IMR-90 (cell line): ENCODE measurements at regions not wholly inside any gene's neighbourhood (a gene's known extent, or its start where the extent isn't known, plus 50 kb on each side); places are given as distances from the start of the nearest gene placed in this dataset.

Experiments
- ATAC-seq: fragments of 200-7000 bp; cut with Tn5 transposase; 2 replicates; pipeline ENCODE4 v1.9.1; 2020; ENCODE audit warnings: low read depth, mild to moderate bottlenecking, moderate library complexity
- BruUV-seq: library from RNA; stranded (reverse); fragments of 400-500 nt; replicated peaks from 2 replicates; lab custom pipeline; 2021; lab: Mats Ljungman, UMichigan
- CTCF ChIA-PET: fragments of 300-600 bp; formaldehyde crosslinking; extraction: SDS; loops from one replicate; lab custom pipeline; 2021; ENCODE audit warnings: antibody characterized with exemption; lab: Yijun Ruan, JAX
- POLR2A ChIA-PET: fragments of 300-600 bp; sonication (Branson Sonifier 250); formaldehyde crosslinking; loops from one replicate; lab custom pipeline; 2022; ENCODE audit warnings: antibody characterized with exemption; ENCODE audit not compliant: unreplicated experiment; lab: Charles Lee
- DNase-seq: peaks from one replicate; pipeline ENCODE4 v3.0.0; 2013
- H2AFZ ChIP-seq: replicated peaks from 2 replicates; pipeline ENCODE3; 2013; ENCODE audit warnings: low read length, mild to moderate bottlenecking; ENCODE audit not compliant: poor library complexity
- H2AK5ac ChIP-seq: 2 replicates; pipeline ENCODE4 v1.6.1; 2013; ENCODE audit warnings: low read depth, low read length, inconsistent platforms
- H2AK9ac ChIP-seq: replicated peaks from 2 replicates; pipeline ENCODE3; 2013; ENCODE audit warnings: mild to moderate bottlenecking, low read depth, low read length, moderate library complexity; ENCODE audit not compliant: poor library complexity
- H2BK120ac ChIP-seq: 2 replicates; pipeline ENCODE4 v1.6.1; 2013; ENCODE audit warnings: low read depth, low read length, inconsistent platforms
- H2BK15ac ChIP-seq: 3 replicates; pipeline ENCODE4 v1.6.1; 2013; ENCODE audit warnings: low read depth, low read length, inconsistent platforms
- H2BK20ac ChIP-seq: 2 replicates; pipeline ENCODE4 v1.6.1; 2013; ENCODE audit warnings: low read depth, mild to moderate bottlenecking, inconsistent platforms, low read length, moderate library complexity
- H2BK5ac ChIP-seq: 2 replicates; pipeline ENCODE4 v1.6.1; 2013; ENCODE audit warnings: mild to moderate bottlenecking, low read depth, low read length, inconsistent platforms; ENCODE audit not compliant: poor library complexity, severe bottlenecking
- H3K14ac ChIP-seq: replicated peaks from 2 replicates; pipeline ENCODE4 v1.6.1; 2013; ENCODE audit warnings: low read depth, low read length, inconsistent platforms
- H3K18ac ChIP-seq: 2 replicates; pipeline ENCODE4 v1.6.1; 2013; ENCODE audit warnings: low read depth, low read length, control low read depth
- H3K23ac ChIP-seq: 2 replicates; pipeline ENCODE4 v1.6.1; 2013; ENCODE audit warnings: low read depth, low read length, inconsistent platforms
- H3K27ac ChIP-seq: 2 replicates; pipeline ENCODE4 v1.5.1; 2013; ENCODE audit warnings: mild to moderate bottlenecking, control low read depth, low read length; ENCODE audit not compliant: insufficient read depth
- H3K27me3 ChIP-seq: 2 replicates; pipeline ENCODE4 v1.6.1; 2013; ENCODE audit warnings: low read length; ENCODE audit not compliant: control insufficient read depth, insufficient read depth
- H3K36me3 ChIP-seq: 2 replicates; pipeline ENCODE4 v1.6.1; 2013; ENCODE audit warnings: low read length, mixed read lengths; ENCODE audit not compliant: control insufficient read depth, insufficient read depth
- H3K4ac ChIP-seq: 2 replicates; pipeline ENCODE4 v1.6.1; 2013; ENCODE audit warnings: low read depth, low read length, inconsistent platforms
- H3K4me1 ChIP-seq: 2 replicates; pipeline ENCODE4 v1.6.1; 2013; ENCODE audit warnings: low read length, mixed read lengths; ENCODE audit not compliant: control insufficient read depth, insufficient read depth
- H3K4me2 ChIP-seq: 2 replicates; pipeline ENCODE4 v1.6.1; 2013; ENCODE audit warnings: low read depth, mild to moderate bottlenecking, control low read depth, low read length, moderate library complexity
- H3K4me3 ChIP-seq: 2 replicates; pipeline ENCODE4 v1.5.1; 2013; ENCODE audit warnings: low read depth, mild to moderate bottlenecking, control low read depth, low read length, moderate library complexity; ENCODE audit not compliant: insufficient read depth
- H3K56ac ChIP-seq: 2 replicates; pipeline ENCODE4 v1.6.1; 2013; ENCODE audit warnings: low read length, inconsistent platforms; ENCODE audit not compliant: insufficient read depth; ENCODE audit errors: extremely low read depth
- H3K79me1 ChIP-seq, 2 experiments: 2 replicates each; pipeline ENCODE4 v1.6.1; 2013; ENCODE audit warnings: low read length in 2 of 2, inconsistent platforms in 1 of 2, low read depth in 1 of 2
- H3K9ac ChIP-seq: 2 replicates; pipeline ENCODE4 v1.6.1; 2013; ENCODE audit warnings: low read depth, low read length, control low read depth
- H3K9me1 ChIP-seq: 2 replicates; pipeline ENCODE4 v1.6.1; 2013; ENCODE audit warnings: low read length, inconsistent platforms; ENCODE audit not compliant: insufficient read depth
- H3K9me3 ChIP-seq: 2 replicates; pipeline ENCODE4 v1.6.1; 2013; ENCODE audit warnings: low read length; ENCODE audit not compliant: control insufficient read depth, insufficient read depth
- H4K20me1 ChIP-seq: 2 replicates; pipeline ENCODE4 v1.6.1; 2013; ENCODE audit warnings: low read length, inconsistent platforms; ENCODE audit not compliant: insufficient read depth
- H4K5ac ChIP-seq: 2 replicates; pipeline ENCODE4 v1.6.1; 2013; ENCODE audit warnings: mild to moderate bottlenecking, low read depth, low read length, control low read depth
- H4K8ac ChIP-seq, 2 experiments: 2 replicates each; pipeline ENCODE4 v1.6.1; 2013; ENCODE audit warnings: low read depth in 2 of 2, low read length in 2 of 2, control low read depth in 1 of 2, inconsistent platforms in 1 of 2
- H4K91ac ChIP-seq: 2 replicates; pipeline ENCODE4 v1.6.1; 2013; ENCODE audit warnings: low read depth, low read length, inconsistent platforms; ENCODE audit not compliant: insufficient read depth
- CEBPB ChIP-seq: IDR thresholded peaks from 2 replicates; pipeline ENCODE4 v1.6.1; 2012; ENCODE audit warnings: low read depth, low read length, improper control_type of control experiment
- CHD1 ChIP-seq: IDR thresholded peaks from 2 replicates; pipeline ENCODE4 v1.6.1; 2012; ENCODE audit warnings: low read depth, low read length, improper control_type of control experiment
- FOS ChIP-seq: fragments of 150-350 bp; IDR thresholded peaks from 2 replicates; pipeline ENCODE4 v1.6.1; 2016; ENCODE audit warnings: low read depth, low read length
- WGBS, 2 experiments: methylation state at CpG; one replicate each; pipeline versions ENCODE4 v1.1.5 to v1.1.7; 2013; ENCODE audit warnings: missing lambda C conversion rate in 2 of 2; ENCODE audit not compliant: insufficient read length in 1 of 2; ENCODE audit errors: extremely low coverage in 2 of 2; 5-methylcytosine and 5-hydroxymethylcytosine counted together
- dilution Hi-C: fragments of 300-500 bp; cut with HindIII; formaldehyde crosslinking; loops from one replicate; pipeline ENCODE4 v1.14.3; 2018; ENCODE audit warnings: low sequenced_read_pairs; ENCODE audit not compliant: unreplicated experiment
- in situ Hi-C: fragments of 300-500 bp; cut with MboI; formaldehyde crosslinking; loops from 3 replicates; pipeline ENCODE4 v1.14.3; 2019; ENCODE audit warnings: low sequenced_read_pairs, inconsistent platforms, mixed read lengths
- intact Hi-C: fragments of 100-400 bp; cut with micrococcal nuclease; formaldehyde crosslinking; loops from 2 replicates; pipeline ENCODE4 v1.10.0; 2022

GRCh38 chr18:41324934-41325333 lies 630.1 kb upstream of the PIK3C3 start:
- Histone ChIP-seq H2BK5ac (peak overlapping the region; percentile 53), H3K23ac (peak overlapping the region; percentile 87; the same call in 1 of the 2 replicates), H3K4me3 (no peak overlapping the region), H4K5ac (no peak overlapping the region; the same call in 1 of the 2 replicates), H3K9ac (no peak overlapping the region), H3K4me2 (no peak overlapping the region), H3K4me1 (peaks cover 3% of the 10 kb centered on the region; the same call in 1 of the 2 replicates), H2BK120ac (peak overlapping the region; percentile 92), H4K8ac (peak overlapping the region in 1 of 2 experiments; percentile 49; a peak in 2 of 4 replicates), H3K14ac (peak overlapping the region; percentile 90), H2AFZ (no peak overlapping the region), H2AK9ac (no peak overlapping the region), H3K27me3 (no peaks in the 10 kb centered on the region), H2BK20ac (peak overlapping the region; percentile 92; the same call in 1 of the 2 replicates), H3K18ac (peak overlapping the region; percentile 16; the same call in 1 of the 2 replicates), H2AK5ac (0 out of 2 replicates have a peak overlapping the region, but pooled peaks have one; percentile 92), H3K79me1 (no peaks in the 10 kb centered on the region), H4K91ac (peak overlapping the region; percentile 66; the same call in 1 of the 2 replicates), H3K4ac (peak overlapping the region; percentile 83; the same call in 1 of the 2 replicates), H3K9me1 (peaks cover 7% of the 10 kb centered on the region), H3K36me3 (no peaks in the 10 kb centered on the region), H4K20me1 (no peaks in the 10 kb centered on the region), H3K56ac (no peak overlapping the region), H3K27ac (no peak overlapping the region), H2BK15ac (peak overlapping the region; percentile 96; the same call in 2 of the 3 replicates), H3K9me3 (no peaks in the 10 kb centered on the region)
- no TSS peak for BruUV-seq
- ATAC-seq (peak; percentile 48; the same call in 1 of the 2 replicates), DNase-seq (peak; percentile 47)
- intact Hi-C loops (loop anchor here (5.0 kb wide), 1 partner anchor 1478 kb away; no protein-coding TSS in a partner anchor), in situ Hi-C loops (no loop called here), dilution Hi-C loops (no loop called here)
- TF ChIP-seq FOS (0 out of 2 replicates have a peak, but pooled peaks have one; percentile 7), CEBPB (no peak), CHD1 (no peak)
- no CpG with 5 or more reads among the region's 2 CpGs for WGBS, 2 experiments
- ChIA-PET CTCF (interaction anchor here (0.7 to 1.2 kb wide), 2 partner anchors 28 to 727 kb away, joined by 3 to 4 read pairs; no protein-coding TSS in a partner anchor), POLR2A (no interaction called here)
